Suprapubic skin (tissue), 4 donors: ENCODE measurements at regions not wholly inside any gene's neighbourhood (a gene's known extent, or its start where the extent isn't known, plus 50 kb on each side); places are given as distances from the start of the nearest gene placed in this dataset.

ENCODE experiments used
- DNase-seq, 2 donors: peaks; one replicate each; pipeline ENCODE4 v3.0.0-alpha.2; 2019; ENCODE audit warnings: low spot score in 2 of 2
- H3K27ac ChIP-seq: fragments of 200-600 bp; sonication (generic); one replicate; pipeline ENCODE4 v1.5.1; 2019
- H3K27me3 ChIP-seq: fragments of 200-600 bp; sonication (generic); one replicate; pipeline ENCODE4 v1.5.1; 2019
- H3K36me3 ChIP-seq: fragments of 200-600 bp; sonication (generic); one replicate; pipeline ENCODE4 v1.5.1; 2019
- H3K4me1 ChIP-seq: fragments of 200-600 bp; sonication (generic); one replicate; pipeline ENCODE4 v1.5.1; 2019
- H3K4me3 ChIP-seq: fragments of 200-600 bp; sonication (generic); one replicate; pipeline ENCODE4 v1.5.1; 2019; ENCODE audit warnings: mild to moderate bottlenecking
- H3K9me3 ChIP-seq: fragments of 200-600 bp; sonication (generic); one replicate; pipeline ENCODE4 v1.5.1; 2019
- EP300 ChIP-seq: sonication (generic); formaldehyde crosslinking; IDR thresholded peaks from one replicate; pipeline ENCODE4 v1.6.1; 2017; ENCODE audit warnings: antibody characterized with exemption
- POLR2A ChIP-seq, 2 donors: fragments of 450-650 bp; IDR thresholded peaks; one replicate each; pipeline ENCODE4 v1.6.1; 2017; ENCODE audit warnings: antibody characterized with exemption in 2 of 2, mild to moderate bottlenecking in 2 of 2, moderate library complexity in 2 of 2
- POLR2AphosphoS5 ChIP-seq, 3 donors: sonication (generic); formaldehyde crosslinking; IDR thresholded peaks; one replicate each; pipeline ENCODE4 v1.6.1; 2017; ENCODE audit warnings: antibody characterized with exemption in 3 of 3
- WGBS: methylation state at CpG from one replicate; pipeline ENCODE4 v1.1.5; 2018; 5-methylcytosine and 5-hydroxymethylcytosine counted together
- TF ChIP-seq, protein P1 (sequence below), 2 donors: fragments of 200-600 bp in 1 of 2; fragments of 450-650 bp in 1 of 2; sonication (generic) in 1 of 2; IDR thresholded peaks; one replicate each; pipeline ENCODE4 v1.5.1; 2016 to 2019; ENCODE audit warnings: antibody characterized with exemption in 2 of 2, mild to moderate bottlenecking in 1 of 2, moderate library complexity in 1 of 2

DNA sequence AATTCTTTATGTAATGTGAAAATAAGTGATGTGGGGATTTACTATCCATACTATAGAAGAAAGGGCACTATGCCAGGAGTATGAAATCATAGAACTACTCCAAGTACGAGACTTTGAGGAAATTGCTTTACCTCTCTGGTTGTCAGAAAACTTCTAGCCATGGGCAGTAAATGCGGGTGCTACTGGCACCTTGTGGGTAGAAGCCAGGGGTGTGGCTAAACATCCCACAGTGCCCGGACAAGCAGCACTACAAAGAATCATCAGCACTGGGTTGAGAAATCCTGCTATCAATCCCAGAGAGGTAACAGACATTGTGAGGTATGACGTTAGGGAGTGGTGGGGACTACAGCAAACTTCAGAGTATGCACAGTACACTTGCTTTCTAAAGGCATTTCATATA is 453.5 kb upstream of the TNP1 start:
- TF ChIP-seq, protein P1, sequence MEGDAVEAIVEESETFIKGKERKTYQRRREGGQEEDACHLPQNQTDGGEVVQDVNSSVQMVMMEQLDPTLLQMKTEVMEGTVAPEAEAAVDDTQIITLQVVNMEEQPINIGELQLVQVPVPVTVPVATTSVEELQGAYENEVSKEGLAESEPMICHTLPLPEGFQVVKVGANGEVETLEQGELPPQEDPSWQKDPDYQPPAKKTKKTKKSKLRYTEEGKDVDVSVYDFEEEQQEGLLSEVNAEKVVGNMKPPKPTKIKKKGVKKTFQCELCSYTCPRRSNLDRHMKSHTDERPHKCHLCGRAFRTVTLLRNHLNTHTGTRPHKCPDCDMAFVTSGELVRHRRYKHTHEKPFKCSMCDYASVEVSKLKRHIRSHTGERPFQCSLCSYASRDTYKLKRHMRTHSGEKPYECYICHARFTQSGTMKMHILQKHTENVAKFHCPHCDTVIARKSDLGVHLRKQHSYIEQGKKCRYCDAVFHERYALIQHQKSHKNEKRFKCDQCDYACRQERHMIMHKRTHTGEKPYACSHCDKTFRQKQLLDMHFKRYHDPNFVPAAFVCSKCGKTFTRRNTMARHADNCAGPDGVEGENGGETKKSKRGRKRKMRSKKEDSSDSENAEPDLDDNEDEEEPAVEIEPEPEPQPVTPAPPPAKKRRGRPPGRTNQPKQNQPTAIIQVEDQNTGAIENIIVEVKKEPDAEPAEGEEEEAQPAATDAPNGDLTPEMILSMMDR (IDR thresholded peaks at IDR 0.05): no peak
- TF ChIP-seq POLR2AphosphoS5 (IDR thresholded peaks at IDR 0.05) (no peak), EP300 (no peak), POLR2A (IDR thresholded peaks at IDR 0.05) (no peak)
- Histone ChIP-seq H3K9me3 (no peaks in the 10 kb centered on the region), H3K4me1 (no peaks in the 10 kb centered on the region), H3K4me3 (no peak overlapping the region), H3K27me3 (no peaks in the 10 kb centered on the region), H3K36me3 (no peaks in the 10 kb centered on the region), H3K27ac (no peak overlapping the region)
- WGBS: 73% methylated on average over 4 of the region's 4 CpGs
- DNase-seq: no peak

DNA sequence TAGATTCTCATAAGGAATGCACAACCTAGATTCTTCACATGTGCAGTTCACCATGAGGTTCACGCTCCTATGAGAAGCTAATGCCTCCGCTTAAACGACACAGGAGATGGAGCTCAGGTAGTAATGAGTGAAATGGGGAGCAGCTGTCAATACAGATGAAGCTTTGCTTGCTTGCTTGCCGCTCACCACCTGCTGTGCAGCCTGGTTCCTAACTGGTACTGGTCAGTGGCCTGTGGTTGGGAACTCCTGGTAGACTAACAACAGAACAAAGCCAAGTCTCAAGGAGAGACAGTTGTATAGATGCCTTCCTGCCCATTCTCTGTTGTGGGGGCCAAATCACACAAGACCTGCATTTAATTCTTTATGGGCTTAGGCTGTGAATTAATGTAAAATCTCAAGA is 449.2 kb upstream of the TNP1 start:
- WGBS: 100% methylated on average over 4 of the region's 4 CpGs
- TF ChIP-seq POLR2A (IDR thresholded peaks at IDR 0.05): no peak
- Histone ChIP-seq H3K4me3 (no peak overlapping the region), H3K27me3 (no peaks in the 10 kb centered on the region), H3K27ac (no peak overlapping the region), H3K9me3 (no peaks in the 10 kb centered on the region), H3K36me3 (no peaks in the 10 kb centered on the region), H3K4me1 (no peaks in the 10 kb centered on the region)
- DNase-seq: no peak

DNA sequence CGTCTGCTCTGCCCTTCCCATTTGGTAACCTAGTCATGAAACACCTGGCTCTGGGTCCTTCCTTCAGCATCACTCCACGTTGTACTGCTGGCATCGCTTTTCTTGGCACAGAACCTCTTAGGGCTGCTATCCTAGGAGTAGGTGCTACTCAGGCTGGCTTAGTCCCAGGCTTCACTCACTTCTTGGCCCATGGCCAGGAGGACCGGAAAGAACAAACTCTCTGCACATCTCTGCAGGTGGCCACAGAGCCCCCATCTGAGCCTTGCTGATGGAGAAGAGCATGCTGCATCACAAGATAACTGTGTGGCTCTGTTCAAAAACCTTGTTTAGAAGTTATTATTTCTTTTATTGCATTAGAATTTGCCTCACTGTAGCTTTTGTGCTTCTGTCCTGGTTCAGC is 447.2 kb upstream of the TNP1 start:
- TF ChIP-seq, protein P1 (IDR thresholded peaks at IDR 0.05): no peak
- TF ChIP-seq POLR2A (IDR thresholded peaks at IDR 0.05) (no peak), POLR2AphosphoS5 (IDR thresholded peaks at IDR 0.05) (no peak), EP300 (no peak)
- 54% methylated on average over 4 of the region's 4 CpGs for WGBS
- H3K27me3 ChIP-seq: no peaks in the 10 kb centered on the region

DNA sequence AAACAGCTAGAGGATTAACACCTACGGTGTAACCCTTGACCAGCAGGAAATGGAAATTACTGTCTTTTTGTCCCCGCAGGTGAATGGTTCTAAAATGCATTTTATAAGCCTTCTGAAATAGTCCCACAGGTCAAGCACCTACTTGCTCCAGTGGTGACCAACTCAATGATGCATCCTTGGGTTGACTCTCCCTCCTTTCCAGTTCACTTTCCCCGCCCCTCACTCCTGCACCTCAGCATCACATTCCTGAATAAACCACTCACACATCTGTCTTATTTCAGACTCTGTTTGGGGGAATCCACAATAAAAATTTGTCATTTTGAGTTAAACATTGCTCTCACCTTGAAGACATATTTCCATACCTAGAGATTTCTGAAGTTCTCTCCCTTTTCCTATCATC is 446.0 kb upstream of the TNP1 start:
- H3K4me3 ChIP-seq: no peak overlapping the region
- H3K4me1 ChIP-seq: no peaks in the 10 kb centered on the region
- no peak overlapping the region for H3K27ac ChIP-seq
- no peaks in the 10 kb centered on the region for H3K9me3 ChIP-seq
- H3K36me3 ChIP-seq: no peaks in the 10 kb centered on the region
- no peaks in the 10 kb centered on the region for H3K27me3 ChIP-seq
- 96% methylated on average over 3 of the region's 3 CpGs for WGBS
- no peak for DNase-seq
- TF ChIP-seq POLR2AphosphoS5 (IDR thresholded peaks at IDR 0.05) (no peak), POLR2A (IDR thresholded peaks at IDR 0.05) (no peak), EP300 (no peak)
- TF ChIP-seq, protein P1 (IDR thresholded peaks at IDR 0.05): no peak

More for the DNA sequence above, 447.2 kb upstream of the TNP1 start:
- no peaks in the 10 kb centered on the region for H3K4me1 ChIP-seq
- no peak for DNase-seq
- no peaks in the 10 kb centered on the region for H3K36me3 ChIP-seq
- H3K9me3 ChIP-seq: no peaks in the 10 kb centered on the region
- H3K27ac ChIP-seq: no peak overlapping the region
- H3K4me3 ChIP-seq: no peak overlapping the region

DNA sequence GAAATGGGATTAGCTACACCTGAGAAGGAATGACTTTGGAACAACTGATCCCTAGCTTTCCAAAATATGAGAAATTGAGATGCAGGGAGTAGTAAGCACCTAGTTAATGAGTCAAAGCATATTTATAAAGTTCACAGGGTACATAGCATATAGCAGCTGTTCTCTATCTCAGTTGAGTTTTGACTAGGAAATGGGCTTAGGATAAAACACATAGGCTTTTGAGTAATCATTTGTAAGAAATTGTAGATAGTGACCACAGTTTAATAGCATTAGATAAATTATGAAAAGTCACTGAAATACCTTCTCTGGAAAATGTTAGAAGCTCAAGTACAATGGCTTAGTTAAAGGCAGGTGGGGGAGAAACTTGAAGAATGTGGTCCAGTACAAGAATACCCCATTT is 444.7 kb upstream of the TNP1 start:
- H3K4me1 ChIP-seq: no peaks in the 10 kb centered on the region
- no peak for DNase-seq

DNA sequence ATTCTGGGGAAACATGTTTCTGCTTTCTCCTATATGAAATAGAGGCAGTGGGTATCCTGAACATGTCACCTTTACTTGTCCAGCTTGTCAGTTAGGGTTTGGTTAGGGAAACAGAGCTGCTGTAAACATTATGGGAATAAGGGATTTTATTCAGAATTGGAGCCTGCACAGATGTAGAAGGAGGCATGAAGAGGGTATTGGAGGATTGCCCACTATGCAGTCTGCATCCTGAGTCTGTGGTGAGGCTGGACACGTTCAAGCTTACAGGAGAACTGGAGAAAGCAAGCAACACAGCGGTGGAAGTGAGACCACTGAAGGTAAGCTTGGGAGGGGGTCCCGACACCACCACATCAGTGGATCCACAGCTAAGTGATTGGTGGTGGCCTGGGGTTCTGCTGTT is 443.0 kb upstream of the TNP1 start:
- H3K4me1 ChIP-seq: no peaks in the 10 kb centered on the region
- no peaks in the 10 kb centered on the region for H3K9me3 ChIP-seq
- H3K4me3 ChIP-seq: no peak overlapping the region
- no peaks in the 10 kb centered on the region for H3K27me3 ChIP-seq
- 81% methylated on average over 3 of the region's 3 CpGs for WGBS
- TF ChIP-seq EP300: no peak
- TF ChIP-seq, protein P1 (IDR thresholded peaks at IDR 0.05): no peak
- H3K36me3 ChIP-seq: no peaks in the 10 kb centered on the region
- H3K27ac ChIP-seq: no peak overlapping the region
- DNase-seq: no peak

More for the DNA sequence above, 444.7 kb upstream of the TNP1 start:
- Histone ChIP-seq H3K4me3 (no peak overlapping the region), H3K27ac (no peak overlapping the region), H3K27me3 (no peaks in the 10 kb centered on the region), H3K36me3 (no peaks in the 10 kb centered on the region), H3K9me3 (no peaks in the 10 kb centered on the region)
- TF ChIP-seq, protein P1 (IDR thresholded peaks at IDR 0.05): no peak
